Mesenchymal stem cell (in vitro differentiated cells and primary cell): ENCODE measurements at regions not wholly inside any gene's neighbourhood (a gene's known extent, or its start where the extent isn't known, plus 50 kb on each side); places are given as distances from the start of the nearest gene placed in this dataset.

Experiments
- DNase-seq: peaks from one replicate; pipeline ENCODE4 v3.0.0-alpha.2; 2013
- H2AFZ ChIP-seq: one replicate; pipeline ENCODE4 v1.6.1; 2013; ENCODE audit warnings: low read depth, mild to moderate bottlenecking, control low read depth, inconsistent platforms, low read length, moderate library complexity
- H2AK5ac ChIP-seq: 2 replicates; pipeline ENCODE4 v1.6.1; 2013; ENCODE audit warnings: low read length, moderate library complexity, mild to moderate bottlenecking, inconsistent platforms; ENCODE audit not compliant: severe bottlenecking
- H2BK120ac ChIP-seq: one replicate; pipeline ENCODE4 v1.6.1; 2013; ENCODE audit warnings: low read depth, mild to moderate bottlenecking, inconsistent platforms, low read length, moderate library complexity
- H2BK12ac ChIP-seq, 2 experiments: one replicate each; pipeline ENCODE4 v1.6.1; 2013; ENCODE audit warnings: inconsistent platforms in 2 of 2, low read length in 2 of 2, mild to moderate bottlenecking in 2 of 2, moderate library complexity in 2 of 2, control low read depth in 1 of 2
- H2BK15ac ChIP-seq: one replicate; pipeline ENCODE4 v1.6.1; 2013; ENCODE audit warnings: mild to moderate bottlenecking, low read depth, inconsistent platforms; ENCODE audit not compliant: poor library complexity, severe bottlenecking
- H2BK5ac ChIP-seq: 2 replicates; pipeline ENCODE4 v1.6.1; 2013; ENCODE audit warnings: low read depth, mild to moderate bottlenecking, low read length, control low read depth, inconsistent platforms; ENCODE audit not compliant: poor library complexity, severe bottlenecking
- H3K14ac ChIP-seq, 2 experiments: one replicate each; pipeline ENCODE4 v1.6.1; 2013; ENCODE audit warnings: inconsistent platforms in 2 of 2, low read length in 2 of 2, control low read depth in 1 of 2, mild to moderate bottlenecking in 1 of 2, moderate library complexity in 1 of 2
- H3K18ac ChIP-seq, 2 experiments: one replicate each; pipeline ENCODE4 v1.6.1; 2013; ENCODE audit warnings: inconsistent platforms in 2 of 2, low read length in 2 of 2, control low read depth in 1 of 2, low read depth in 1 of 2, mild to moderate bottlenecking in 1 of 2
- H3K23ac ChIP-seq, 2 experiments: one replicate each; pipeline ENCODE4 v1.6.1; 2013; ENCODE audit warnings: inconsistent platforms in 2 of 2, low read length in 2 of 2, mild to moderate bottlenecking in 2 of 2, moderate library complexity in 2 of 2, control low read depth in 1 of 2
- H3K27ac ChIP-seq: 2 replicates; pipeline ENCODE4 v1.5.1; 2013; ENCODE audit warnings: mild to moderate bottlenecking, moderate library complexity, low read length, control low read depth, inconsistent platforms; ENCODE audit not compliant: poor library complexity, severe bottlenecking
- H3K27me3 ChIP-seq, 2 experiments: 2 replicates each; pipeline versions ENCODE4 v1.6.1 to v1.7.0; 2013; ENCODE audit warnings: low read length in 2 of 2, mild to moderate bottlenecking in 2 of 2, moderate library complexity in 2 of 2, control low read depth in 1 of 2, inconsistent platforms in 1 of 2; ENCODE audit not compliant: control insufficient read depth in 1 of 2, insufficient read depth in 1 of 2
- H3K36me3 ChIP-seq, 2 experiments: 2 replicates each; pipeline versions ENCODE4 v1.6.1 to v1.7.0; 2013; ENCODE audit warnings: low read length in 2 of 2, control low read depth in 1 of 2, inconsistent platforms in 1 of 2, low read depth in 1 of 2, mild to moderate bottlenecking in 1 of 2; ENCODE audit not compliant: insufficient read depth in 2 of 2, control insufficient read depth in 1 of 2
- H3K4ac ChIP-seq, 2 experiments: one replicate each; pipeline ENCODE4 v1.6.1; 2013; ENCODE audit warnings: inconsistent platforms in 2 of 2, low read length in 2 of 2, mild to moderate bottlenecking in 2 of 2, moderate library complexity in 2 of 2, control low read depth in 1 of 2, low read depth in 1 of 2
- H3K4me1 ChIP-seq: 2 replicates; pipeline ENCODE4 v1.6.1; 2013; ENCODE audit warnings: low read depth, low read length, control low read depth; ENCODE audit not compliant: control insufficient read depth, insufficient read depth
- H3K4me2 ChIP-seq: 2 replicates; pipeline ENCODE4 v1.6.1; 2013; ENCODE audit warnings: low read length, mild to moderate bottlenecking, inconsistent platforms; ENCODE audit not compliant: poor library complexity, severe bottlenecking
- H3K4me3 ChIP-seq, 2 experiments: 2 replicates each; pipeline versions ENCODE4 v1.5.1 to v1.7.0; 2013; ENCODE audit warnings: low read length in 2 of 2, mild to moderate bottlenecking in 2 of 2, control low read depth in 1 of 2, low read depth in 1 of 2; ENCODE audit not compliant: insufficient read depth in 1 of 2
- H3K79me1 ChIP-seq: replicated peaks from 2 replicates; pipeline ENCODE4 v1.6.1; 2013; ENCODE audit warnings: mild to moderate bottlenecking, control low read depth, low read length, inconsistent platforms; ENCODE audit not compliant: poor library complexity, severe bottlenecking
- H3K9ac ChIP-seq: 2 replicates; pipeline ENCODE4 v1.7.0; 2013; ENCODE audit warnings: mild to moderate bottlenecking, low read length, moderate library complexity
- H3K9me3 ChIP-seq: 2 replicates; pipeline ENCODE4 v1.7.0; 2013; ENCODE audit warnings: mild to moderate bottlenecking, low read length; ENCODE audit not compliant: control insufficient read depth
- H4K8ac ChIP-seq: one replicate; pipeline ENCODE4 v1.6.1; 2013; ENCODE audit warnings: inconsistent platforms, mild to moderate bottlenecking, low read length, moderate library complexity
- H4K91ac ChIP-seq: one replicate; pipeline ENCODE4 v1.6.1; 2013; ENCODE audit warnings: mild to moderate bottlenecking, low read length, inconsistent platforms
- WGBS: methylation state at CpG from one replicate; pipeline ENCODE4 v1.1.7; 2013; ENCODE audit warnings: mixed read lengths; 5-methylcytosine and 5-hydroxymethylcytosine counted together

DNA sequence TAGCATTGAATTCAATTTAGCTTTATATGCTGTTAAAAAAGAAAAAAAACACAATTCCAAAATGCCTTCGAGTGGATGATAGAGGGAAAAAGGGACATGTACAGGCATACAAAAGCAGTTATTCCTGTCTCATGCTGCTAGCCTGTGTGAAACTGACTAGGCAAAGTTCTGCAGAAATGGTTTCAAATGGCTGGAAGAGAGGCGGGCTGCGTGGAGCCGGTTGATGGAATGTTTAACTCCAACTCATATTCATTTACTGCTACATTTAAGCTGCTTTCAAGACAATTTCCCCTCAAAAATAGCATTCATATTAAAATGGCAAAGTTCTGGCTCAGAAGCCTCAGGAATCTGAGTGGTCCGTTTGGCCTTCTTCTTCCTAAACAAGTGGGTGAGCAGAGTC lies 143.8 kb upstream of the PPARGC1A start:
- H3K14ac ChIP-seq, result no peak overlapping the region
- H2BK15ac ChIP-seq, result no peak overlapping the region
- H4K91ac ChIP-seq, result no peak overlapping the region
- H2AK5ac ChIP-seq, result no peak overlapping the region
- H2BK12ac ChIP-seq, result no peak overlapping the region
- no peak overlapping the region for H3K4ac ChIP-seq
- no peak overlapping the region for H3K23ac ChIP-seq
- H4K8ac ChIP-seq, result no peak overlapping the region
- DNase-seq, result peak; percentile 17
- no peaks in the 10 kb centered on the region for H3K9me3 ChIP-seq
- WGBS, result 85% methylated on average over 5 of the region's 5 CpGs
- H3K4me2 ChIP-seq, result no peak overlapping the region
- no peaks in the 10 kb centered on the region for H3K4me1 ChIP-seq
- H3K18ac ChIP-seq, result no peak overlapping the region
- no peak overlapping the region for H2BK120ac ChIP-seq
- H2AFZ ChIP-seq, result no peak overlapping the region
- H3K9ac ChIP-seq, result no peak overlapping the region
- H3K27ac ChIP-seq, result no peak overlapping the region
- no peaks in the 10 kb centered on the region for H3K79me1 ChIP-seq
- H3K27me3 ChIP-seq, result no peaks in the 10 kb centered on the region
- no peak overlapping the region for H3K4me3 ChIP-seq
- no peaks in the 10 kb centered on the region for H3K36me3 ChIP-seq
- no peak overlapping the region for H2BK5ac ChIP-seq

DNA sequence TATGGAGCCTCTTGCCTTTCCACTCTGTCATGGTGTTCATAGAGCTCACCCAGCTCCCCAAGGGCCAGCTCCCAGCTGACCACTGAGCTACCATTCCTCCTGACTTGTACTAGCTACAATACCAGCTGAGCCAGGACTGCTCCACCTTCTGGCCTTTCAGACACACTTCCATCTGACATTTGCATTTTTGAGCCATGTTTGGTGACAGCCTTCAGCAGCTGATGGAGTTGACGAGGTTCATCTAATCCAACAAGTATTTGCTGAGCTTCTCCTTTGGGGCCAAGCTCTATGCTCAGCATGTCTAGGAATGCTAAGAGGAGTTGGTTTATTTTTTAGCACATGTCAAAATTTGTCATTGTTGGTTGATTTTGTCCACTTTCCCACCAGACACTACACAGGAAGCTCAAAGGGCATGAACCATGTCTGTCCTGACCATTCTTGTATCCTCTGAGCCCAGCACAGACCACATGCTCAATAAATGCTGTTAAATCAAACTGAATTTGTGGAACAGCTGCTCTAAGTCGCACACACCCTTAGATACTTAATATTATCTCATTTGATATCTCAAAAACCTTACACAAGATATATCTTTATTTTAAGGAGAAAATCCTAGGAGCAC lies 142.6 kb upstream of the PPARGC1A start:
- DNase-seq, result peak; percentile 19
- no peaks in the 10 kb centered on the region for H3K4me1 ChIP-seq
- H2AK5ac ChIP-seq, result no peak overlapping the region
- peak overlapping the region in 1 of 2 experiments; percentile 57 for H3K14ac ChIP-seq
- H4K91ac ChIP-seq, result no peak overlapping the region
- no peak overlapping the region for H2BK120ac ChIP-seq
- no peaks in the 10 kb centered on the region for H3K79me1 ChIP-seq
- H3K9me3 ChIP-seq, result no peaks in the 10 kb centered on the region
- no peak overlapping the region for H3K4me3 ChIP-seq
- 67% methylated on average over 1 of the region's 2 CpGs for WGBS
- H3K4ac ChIP-seq, result no peak overlapping the region
- no peak overlapping the region for H2BK12ac ChIP-seq
- H2BK15ac ChIP-seq, result no peak overlapping the region
- no peak overlapping the region for H3K18ac ChIP-seq
- H4K8ac ChIP-seq, result no peak overlapping the region
- H3K27ac ChIP-seq, result no peak overlapping the region
- no peak overlapping the region for H3K4me2 ChIP-seq
- no peak overlapping the region for H3K9ac ChIP-seq
- no peaks in the 10 kb centered on the region for H3K27me3 ChIP-seq
- H3K23ac ChIP-seq, result no peak overlapping the region
- no peak overlapping the region for H2AFZ ChIP-seq
- H2BK5ac ChIP-seq, result no peak overlapping the region
- no peaks in the 10 kb centered on the region for H3K36me3 ChIP-seq

DNA sequence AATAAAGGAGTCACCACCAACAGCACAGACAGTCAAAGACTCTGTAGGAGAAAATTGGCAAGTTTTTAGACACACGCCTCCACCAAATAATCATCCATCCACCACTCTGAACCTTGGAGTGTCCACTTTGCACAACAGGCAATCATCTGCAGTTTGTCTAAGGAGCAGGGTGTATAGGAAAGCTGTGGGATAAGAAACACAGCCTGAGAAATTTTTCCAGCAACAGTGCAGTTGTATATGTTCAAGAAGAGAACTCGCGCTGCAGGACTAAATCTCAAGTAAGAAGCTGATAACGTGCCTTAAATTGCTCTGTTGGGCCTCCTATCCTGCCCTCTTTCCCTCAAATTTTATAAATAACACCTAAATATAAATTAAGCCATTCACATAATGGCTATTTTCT lies 136.7 kb upstream of the PPARGC1A start:
- Histone ChIP-seq H3K27ac (no peak overlapping the region), H3K9me3 (no peaks in the 10 kb centered on the region), H2BK15ac (no peak overlapping the region), H3K14ac (no peak overlapping the region), H4K91ac (no peak overlapping the region), H2BK5ac (no peak overlapping the region), H3K36me3 (no peaks in the 10 kb centered on the region), H2AFZ (no peak overlapping the region), H3K27me3 (peaks cover 0 to 4% of the 10 kb centered on the region in 2 experiments), H2BK120ac (no peak overlapping the region), H4K8ac (no peak overlapping the region), H2BK12ac (no peak overlapping the region), H3K23ac (no peak overlapping the region), H3K4me2 (no peak overlapping the region), H3K79me1 (no peaks in the 10 kb centered on the region), H3K18ac (no peak overlapping the region), H3K4me3 (no peak overlapping the region), H3K9ac (no peak overlapping the region), H3K4ac (no peak overlapping the region), H2AK5ac (no peak overlapping the region), H3K4me1 (no peaks in the 10 kb centered on the region)
- 93% methylated on average over 3 of the region's 4 CpGs for WGBS
- DNase-seq, result no peak

DNA sequence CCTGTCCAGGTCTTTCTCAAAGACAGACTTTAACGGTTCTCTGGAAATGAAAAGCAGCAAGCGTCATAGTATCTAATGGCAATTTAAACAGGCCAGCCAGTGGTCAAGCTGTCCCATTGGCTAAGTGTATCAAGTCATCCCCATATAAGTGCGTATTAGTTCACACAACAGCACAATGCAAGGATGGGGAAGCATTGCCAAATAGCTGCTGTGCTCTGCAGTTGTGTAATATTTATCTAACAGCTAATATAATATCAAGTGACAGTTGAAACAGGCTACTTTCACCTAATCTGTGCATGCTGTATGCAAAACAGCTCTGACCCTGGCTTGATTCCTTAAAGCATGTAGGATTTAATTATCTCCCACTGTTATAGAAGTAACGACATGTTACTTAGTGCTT lies 134.8 kb upstream of the PPARGC1A start:
- Histone ChIP-seq H3K27me3 (peaks cover 0 to 13% of the 10 kb centered on the region in 2 experiments), H3K4me1 (no peaks in the 10 kb centered on the region), H3K23ac (no peak overlapping the region), H3K14ac (no peak overlapping the region), H3K4ac (no peak overlapping the region), H4K8ac (no peak overlapping the region), H3K18ac (no peak overlapping the region), H2BK120ac (no peak overlapping the region), H3K4me2 (no peak overlapping the region), H3K4me3 (no peak overlapping the region), H3K79me1 (no peaks in the 10 kb centered on the region), H3K9me3 (no peaks in the 10 kb centered on the region), H3K36me3 (no peaks in the 10 kb centered on the region), H4K91ac (no peak overlapping the region), H2AFZ (no peak overlapping the region), H2BK12ac (no peak overlapping the region), H2BK5ac (no peak overlapping the region), H3K9ac (no peak overlapping the region), H2BK15ac (no peak overlapping the region), H3K27ac (no peak overlapping the region), H2AK5ac (no peak overlapping the region)
- WGBS, result 100% methylated on average over 4 of the region's 4 CpGs
- peak; percentile 39 for DNase-seq
